Nephron progenitor cell (in vitro differentiated cells): ENCODE measurements at regions not wholly inside any gene's neighbourhood (a gene's known extent, or its start where the extent isn't known, plus 50 kb on each side); places are given as distances from the start of the nearest gene placed in this dataset.
"Not testable (repeated sequence)": the region's sequence is repeated elsewhere in the genome, so short reads cannot be mapped to it uniquely, and the experiment has no call there.

Experiments used
- DNase-seq: peaks from one replicate; pipeline ENCODE4 v3.0.0; 2021
- H3K27ac Mint-ChIP-seq: 2 replicates; pipeline ENCODE4 v1.8.0; 2021; ENCODE audit warnings: mild to moderate bottlenecking, moderate library complexity, mixed read lengths
- H3K27me3 Mint-ChIP-seq: 2 replicates; pipeline ENCODE4 v1.8.0; 2021; ENCODE audit warnings: mild to moderate bottlenecking, low read depth, mixed read lengths; ENCODE audit not compliant: poor library complexity
- H3K36me3 Mint-ChIP-seq: 2 replicates; pipeline ENCODE4 v1.8.0; 2021; ENCODE audit warnings: low read depth, mixed read lengths
- H3K4me1 Mint-ChIP-seq: 2 replicates; pipeline ENCODE4 v1.8.0; 2021; ENCODE audit warnings: mixed read lengths
- H3K4me3 Mint-ChIP-seq: 2 replicates; pipeline ENCODE4 v1.8.0; 2021; ENCODE audit warnings: mild to moderate bottlenecking, moderate library complexity, mixed read lengths
- H3K9me3 Mint-ChIP-seq: 2 replicates; pipeline ENCODE4 v1.8.0; 2021; ENCODE audit warnings: mild to moderate bottlenecking, moderate library complexity, mixed read lengths
- TF ChIP-seq, protein P1 (sequence below): fragments of 200-600 bp; sonication (generic); IDR thresholded peaks from 2 replicates; pipeline ENCODE4 v1.5.0; 2021; ENCODE audit warnings: antibody characterized with exemption

DNA sequence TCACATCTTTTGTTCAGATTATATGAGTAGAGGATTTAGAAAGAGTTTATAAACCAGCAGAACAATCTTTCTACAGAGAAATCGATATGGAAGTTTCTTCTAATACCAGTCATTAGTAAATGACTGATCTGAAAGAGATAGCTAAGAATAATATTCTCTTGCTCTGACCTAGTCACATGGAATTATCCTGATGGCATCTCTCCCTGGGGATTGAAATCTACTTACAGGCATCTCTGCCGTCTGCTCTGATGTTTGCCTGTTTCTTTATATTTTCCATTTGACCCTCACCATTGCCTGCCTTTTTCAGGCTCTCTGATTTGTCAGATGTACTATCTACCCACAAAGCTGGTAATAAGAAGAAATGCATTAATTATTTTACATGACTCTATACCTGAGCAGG, 1157.3 kb downstream of the PCDH7 start:
- Mint-ChIP-seq H3K27me3 (no peaks in the 10 kb centered on the region), H3K4me1 (no peaks in the 10 kb centered on the region), H3K36me3 (no peaks in the 10 kb centered on the region), H3K9me3 (no peaks in the 10 kb centered on the region), H3K4me3 (no peak overlapping the region), H3K27ac (no peak overlapping the region)
- TF ChIP-seq, protein P1, sequence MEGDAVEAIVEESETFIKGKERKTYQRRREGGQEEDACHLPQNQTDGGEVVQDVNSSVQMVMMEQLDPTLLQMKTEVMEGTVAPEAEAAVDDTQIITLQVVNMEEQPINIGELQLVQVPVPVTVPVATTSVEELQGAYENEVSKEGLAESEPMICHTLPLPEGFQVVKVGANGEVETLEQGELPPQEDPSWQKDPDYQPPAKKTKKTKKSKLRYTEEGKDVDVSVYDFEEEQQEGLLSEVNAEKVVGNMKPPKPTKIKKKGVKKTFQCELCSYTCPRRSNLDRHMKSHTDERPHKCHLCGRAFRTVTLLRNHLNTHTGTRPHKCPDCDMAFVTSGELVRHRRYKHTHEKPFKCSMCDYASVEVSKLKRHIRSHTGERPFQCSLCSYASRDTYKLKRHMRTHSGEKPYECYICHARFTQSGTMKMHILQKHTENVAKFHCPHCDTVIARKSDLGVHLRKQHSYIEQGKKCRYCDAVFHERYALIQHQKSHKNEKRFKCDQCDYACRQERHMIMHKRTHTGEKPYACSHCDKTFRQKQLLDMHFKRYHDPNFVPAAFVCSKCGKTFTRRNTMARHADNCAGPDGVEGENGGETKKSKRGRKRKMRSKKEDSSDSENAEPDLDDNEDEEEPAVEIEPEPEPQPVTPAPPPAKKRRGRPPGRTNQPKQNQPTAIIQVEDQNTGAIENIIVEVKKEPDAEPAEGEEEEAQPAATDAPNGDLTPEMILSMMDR: no peak
- no peak for DNase-seq

DNA sequence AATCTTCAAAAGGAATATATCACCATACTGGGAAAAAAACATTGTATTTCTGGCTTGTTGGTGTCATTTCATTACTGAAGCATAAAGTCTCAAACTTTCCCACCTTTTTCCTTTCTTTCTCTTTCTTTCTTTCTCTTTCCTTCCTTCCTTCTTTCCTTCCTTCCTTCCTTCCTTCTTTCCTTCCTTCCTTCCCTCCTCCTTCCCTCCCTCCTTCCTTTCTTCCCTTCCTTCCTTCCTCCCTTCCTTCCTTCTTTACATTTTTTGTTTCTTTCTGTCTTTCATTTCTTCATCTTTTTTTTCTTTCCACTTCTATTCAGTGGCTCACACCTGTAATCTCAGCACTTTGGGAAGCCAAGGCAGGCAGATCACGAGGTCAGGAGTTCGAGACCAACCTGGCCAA, 1160.7 kb downstream of the PCDH7 start:
- not testable (repeated sequence) for H3K4me3 Mint-ChIP-seq, H3K36me3 Mint-ChIP-seq, DNase-seq

GRCh38 chr4:31896349-31896748, 1176.2 kb downstream of the PCDH7 start:
- Mint-ChIP-seq H3K4me3 (no peak overlapping the region), H3K4me1 (no peaks in the 10 kb centered on the region), H3K9me3 (no peaks in the 10 kb centered on the region), H3K27me3 (no peaks in the 10 kb centered on the region), H3K36me3 (no peaks in the 10 kb centered on the region), H3K27ac (no peak overlapping the region)
- DNase-seq: no peak
- TF ChIP-seq, protein P1: no peak

More for the DNA sequence above, 1160.7 kb downstream of the PCDH7 start:
- not testable (repeated sequence) for H3K27me3 Mint-ChIP-seq, H3K9me3 Mint-ChIP-seq, H3K27ac Mint-ChIP-seq, H3K4me1 Mint-ChIP-seq

- Mint-ChIP-seq H3K4me1 (no peaks in the 10 kb centered on the region), H3K9me3 (peaks cover 11% of the 10 kb centered on the region), H3K27me3 (no peaks in the 10 kb centered on the region), H3K4me3 (no peak overlapping the region), H3K36me3 (no peaks in the 10 kb centered on the region), H3K27ac (no peak overlapping the region)
- TF ChIP-seq, protein P1: no peak
- no peak for DNase-seq
Measured at GRCh38 chr4:31905363-31905762, 1185.2 kb downstream of the PCDH7 start.

DNA sequence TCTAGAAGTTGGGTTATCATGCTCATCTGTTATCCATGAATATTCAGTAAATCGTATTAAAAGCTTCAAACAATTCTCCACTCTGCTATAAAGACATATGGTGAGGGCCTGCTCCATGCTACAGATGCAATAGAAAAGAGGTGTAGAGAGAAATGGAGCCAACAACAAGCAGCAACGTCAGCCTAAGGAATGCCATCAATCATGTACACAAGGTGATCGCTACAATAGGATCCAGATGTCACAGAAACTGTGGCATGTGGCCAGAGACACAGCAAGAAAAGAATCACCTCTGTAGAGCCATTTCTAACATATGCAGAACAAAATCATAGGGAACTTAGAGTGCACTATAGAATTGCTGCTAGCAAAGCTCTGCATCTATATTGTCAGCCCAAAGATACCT, 1188.1 kb downstream of the PCDH7 start:
- DNase-seq: no peak
- Mint-ChIP-seq H3K36me3 (no peaks in the 10 kb centered on the region), H3K27ac (no peak overlapping the region), H3K9me3 (peaks cover 11% of the 10 kb centered on the region), H3K27me3 (no peaks in the 10 kb centered on the region), H3K4me1 (no peaks in the 10 kb centered on the region), H3K4me3 (no peak overlapping the region)
- TF ChIP-seq, protein P1: no peak

DNA sequence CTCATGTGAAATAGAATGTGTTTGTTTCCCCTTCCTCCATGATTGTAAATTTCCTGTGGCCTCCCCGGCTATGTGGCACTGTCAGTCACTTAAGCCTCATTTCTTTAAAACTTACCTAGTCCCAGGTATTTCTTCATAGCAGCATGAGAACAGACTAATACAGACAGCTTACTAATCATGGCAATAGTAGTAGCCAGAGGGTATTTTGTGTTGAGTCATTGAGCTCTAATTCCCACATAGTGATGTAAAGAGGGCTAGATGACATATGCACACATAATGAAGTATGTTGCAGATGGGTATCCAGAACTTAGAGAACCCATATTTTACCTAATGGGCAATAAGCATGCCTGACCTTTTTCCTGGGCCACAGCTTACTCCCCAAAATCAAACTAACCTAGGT, 1197.2 kb downstream of the PCDH7 start:
- Mint-ChIP-seq H3K4me1 (no peaks in the 10 kb centered on the region), H3K27me3 (no peaks in the 10 kb centered on the region), H3K4me3 (no peak overlapping the region), H3K9me3 (peaks cover 9% of the 10 kb centered on the region), H3K27ac (no peak overlapping the region), H3K36me3 (no peaks in the 10 kb centered on the region)
- TF ChIP-seq, protein P1: no peak
- no peak for DNase-seq
